GM19035 (cell line): ENCODE measurements at regions not wholly inside any gene's neighbourhood (a gene's known extent, or its start where the extent isn't known, plus 50 kb on each side); places are given as distances from the start of the nearest gene placed in this dataset.

Experiments used
- ATAC-seq: cut with Tn5 transposase; IDR thresholded peaks from one replicate; pipeline ENCODE4 v1.9.1; 2021; ENCODE audit not compliant: unreplicated experiment

DNA sequence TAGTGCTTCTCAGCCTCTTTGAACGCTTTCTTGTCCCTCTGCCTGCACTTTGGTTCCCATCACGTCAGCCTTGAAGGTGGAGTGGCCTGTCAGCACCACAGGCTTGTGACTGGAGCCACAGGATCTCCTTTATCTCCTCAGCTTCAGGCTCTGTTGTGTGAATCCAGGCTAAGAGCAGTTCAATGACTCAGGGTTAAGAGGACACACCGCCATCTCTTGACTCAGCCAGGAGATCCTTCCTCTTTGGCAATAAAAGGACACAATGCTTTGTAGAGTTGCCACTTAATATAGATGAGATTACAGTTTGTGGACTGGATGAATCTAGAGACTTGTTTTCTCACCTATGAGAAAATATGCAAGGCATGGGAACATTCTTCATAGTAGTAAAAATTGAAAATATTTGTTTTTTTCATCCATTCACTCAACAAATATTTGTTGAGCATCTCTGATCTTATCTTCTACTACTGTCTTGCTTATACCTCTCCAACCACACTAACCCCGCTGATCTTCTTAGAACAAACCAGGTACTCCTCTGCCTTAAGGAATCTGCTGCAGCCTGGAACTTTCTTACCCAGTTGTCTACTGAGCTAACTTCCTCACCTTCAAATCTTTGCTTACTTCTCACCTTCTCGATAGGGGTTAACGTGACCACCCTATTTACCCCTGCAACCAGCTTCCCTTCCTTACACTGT is 62.3 kb downstream of the UCHL1 start:
- ATAC-seq, result no peak

DNA sequence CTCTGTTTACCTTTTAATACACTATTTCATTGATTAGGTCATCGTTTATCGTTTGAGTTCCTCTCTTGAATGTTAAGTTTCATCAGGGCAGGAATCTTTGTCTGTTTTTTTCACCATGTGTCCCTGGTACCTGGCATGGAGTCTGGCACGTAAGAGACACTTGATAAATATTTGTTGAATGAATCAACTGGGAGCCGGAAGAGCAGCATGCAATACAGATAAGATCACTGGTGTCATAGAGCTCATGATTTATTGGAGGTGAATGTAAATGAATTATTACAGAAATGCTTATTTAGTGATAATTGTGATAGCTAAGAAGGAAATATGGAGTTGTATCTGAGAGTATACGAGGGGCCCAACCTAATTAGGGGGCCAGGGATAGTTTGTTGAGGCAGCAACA is 62.8 kb downstream of the UCHL1 start:
- no peak for ATAC-seq

DNA sequence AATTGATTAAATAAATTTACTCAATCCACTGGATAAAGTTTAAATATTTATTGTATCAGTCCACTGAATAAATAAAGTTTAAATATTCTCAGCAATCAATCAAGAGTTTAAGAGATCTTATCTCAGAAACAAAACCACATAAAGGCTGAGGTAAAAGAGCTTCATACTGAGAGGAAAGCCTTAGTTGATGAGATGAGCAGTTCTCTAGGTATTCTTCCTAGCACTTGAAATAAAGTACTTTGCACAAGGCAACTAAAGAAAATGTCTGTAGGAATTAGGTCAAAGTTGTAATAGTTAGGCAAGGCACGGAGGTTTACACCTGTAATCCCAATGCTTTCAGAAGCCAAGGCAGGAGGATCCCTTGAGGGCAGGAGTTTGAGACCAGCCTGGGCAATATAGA is 63.5 kb downstream of the UCHL1 start:
- ATAC-seq, result no peak

DNA sequence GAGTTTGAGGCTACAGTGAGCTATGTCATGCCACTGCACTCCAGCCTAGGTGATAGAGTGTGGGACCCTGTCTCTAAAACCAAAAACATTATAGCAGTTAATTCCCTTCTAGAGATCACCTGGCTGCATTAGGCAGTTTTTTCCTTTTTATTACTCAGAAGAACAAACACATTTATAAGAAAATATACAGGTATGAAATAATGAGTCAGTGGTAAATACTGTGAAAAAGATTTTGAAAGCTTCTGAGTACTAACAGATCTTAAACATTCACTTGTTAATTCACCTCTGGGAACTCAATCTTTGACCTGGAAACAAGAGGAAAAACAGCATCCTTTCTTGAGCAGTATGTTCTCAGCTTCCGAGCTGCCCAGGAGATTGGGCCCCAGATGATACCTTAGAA is 64.1 kb downstream of the UCHL1 start:
- ATAC-seq, result no peak

DNA sequence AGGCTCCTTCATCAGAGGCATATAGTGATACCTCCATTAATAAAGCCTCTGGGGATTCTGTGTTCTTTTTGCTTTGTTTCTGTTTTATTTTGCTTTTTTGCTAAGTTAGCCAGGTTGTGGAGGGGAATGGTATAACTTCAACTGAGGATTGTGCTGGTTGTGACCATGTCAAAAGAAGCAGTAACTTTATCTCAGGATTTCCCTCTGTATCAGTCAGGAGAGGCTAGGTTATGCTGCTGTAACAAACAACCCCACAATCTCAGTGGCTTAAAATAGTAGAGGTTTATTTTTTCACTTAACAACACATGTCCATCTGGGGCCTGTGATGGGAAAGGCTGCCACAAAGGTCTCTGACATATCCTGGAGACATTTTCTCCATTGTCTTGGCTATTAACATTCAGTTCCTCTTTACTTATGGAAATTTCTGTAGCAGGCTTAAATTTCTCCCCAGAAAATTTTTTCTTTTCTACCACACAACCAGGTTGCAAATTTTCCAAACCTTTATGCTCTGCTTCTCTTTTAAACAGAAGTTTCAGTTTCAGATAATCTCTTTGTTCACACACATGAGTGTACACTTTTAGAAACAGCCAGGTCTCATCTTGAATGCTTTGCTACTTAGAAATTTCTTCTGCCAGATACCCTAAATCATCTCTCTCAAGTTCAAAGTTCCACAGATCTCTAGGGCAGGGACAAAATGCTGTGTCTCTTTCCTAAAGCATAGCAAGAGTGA is 64.7 kb downstream of the UCHL1 start:
- ATAC-seq, result no peak

DNA sequence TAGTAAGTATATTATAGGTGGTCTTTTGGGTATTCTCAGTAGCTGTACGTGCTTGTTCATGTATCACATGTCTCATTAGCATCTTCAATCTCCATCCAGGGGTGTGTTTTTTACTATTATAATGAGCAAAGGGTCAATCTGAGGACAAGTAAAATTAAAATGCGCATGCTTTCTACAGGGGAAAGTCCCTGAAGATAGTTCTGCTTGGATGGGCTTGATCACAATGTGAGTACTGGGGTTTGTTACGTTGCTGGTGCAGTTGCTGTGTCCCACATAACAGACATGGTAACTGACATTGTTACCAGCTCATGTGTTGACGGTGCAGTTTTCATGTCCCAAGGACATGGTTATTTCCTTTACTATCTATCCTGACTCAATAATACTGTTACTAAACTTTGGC is 65.9 kb downstream of the UCHL1 start:
- ATAC-seq, result no peak

DNA sequence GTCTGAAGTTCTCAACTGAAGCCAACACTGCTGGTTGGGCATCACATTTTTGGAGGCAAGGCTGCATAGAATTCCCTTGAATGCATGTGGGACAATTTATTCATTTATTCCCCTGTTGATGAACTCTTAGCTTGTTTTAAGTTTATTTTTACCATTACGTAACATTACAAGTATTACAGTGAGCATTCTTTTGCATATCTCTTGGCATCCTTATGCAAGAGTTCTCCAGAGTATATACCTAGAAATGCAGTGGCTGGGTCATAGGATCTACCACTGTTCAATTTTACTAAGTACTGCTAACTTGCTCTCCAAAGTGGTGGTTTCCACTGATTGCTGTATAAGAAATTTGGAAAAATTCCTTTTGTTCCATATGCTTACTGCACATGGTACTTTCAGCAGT is 66.5 kb downstream of the UCHL1 start:
- ATAC-seq, result no peak

DNA sequence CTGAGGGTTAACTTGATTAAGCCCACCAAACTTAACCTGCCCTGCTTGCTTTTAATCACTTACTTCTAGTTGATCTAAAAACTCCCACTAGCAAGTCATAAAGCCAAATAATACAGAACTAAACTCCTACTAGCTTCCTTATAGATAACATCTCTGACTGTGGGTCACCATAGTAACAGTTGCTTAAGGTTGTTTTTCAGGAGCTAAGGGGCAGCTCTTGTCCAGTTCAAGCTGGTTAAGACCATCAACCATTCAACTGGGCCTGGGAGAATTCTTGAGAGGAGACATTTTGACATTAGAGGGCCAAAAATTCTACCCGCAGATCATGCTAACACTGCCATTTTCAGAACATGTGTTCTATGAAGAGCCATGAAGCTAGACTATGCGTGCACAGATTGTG is 67.0 kb downstream of the UCHL1 start:
- no peak for ATAC-seq

DNA sequence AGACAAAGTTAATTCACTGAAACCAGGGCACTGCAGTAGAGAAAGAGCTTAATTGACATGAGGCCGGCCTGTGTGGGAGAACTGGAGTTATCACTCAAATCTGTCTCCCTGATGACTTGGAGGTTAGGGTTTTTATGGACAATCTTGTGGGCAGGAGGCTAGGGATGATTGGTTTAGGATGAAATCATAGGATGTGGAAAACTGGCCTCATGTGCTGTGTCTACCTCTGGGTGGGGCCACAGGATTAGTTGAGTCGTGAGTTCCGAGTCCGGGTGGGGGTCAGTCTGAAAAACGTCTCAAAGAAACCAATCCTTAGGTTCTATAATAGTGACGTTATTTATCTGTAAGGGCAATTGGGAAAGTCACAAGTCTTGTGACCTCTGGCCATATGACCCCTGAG is 68.1 kb downstream of the UCHL1 start:
- ATAC-seq, result no peak

DNA sequence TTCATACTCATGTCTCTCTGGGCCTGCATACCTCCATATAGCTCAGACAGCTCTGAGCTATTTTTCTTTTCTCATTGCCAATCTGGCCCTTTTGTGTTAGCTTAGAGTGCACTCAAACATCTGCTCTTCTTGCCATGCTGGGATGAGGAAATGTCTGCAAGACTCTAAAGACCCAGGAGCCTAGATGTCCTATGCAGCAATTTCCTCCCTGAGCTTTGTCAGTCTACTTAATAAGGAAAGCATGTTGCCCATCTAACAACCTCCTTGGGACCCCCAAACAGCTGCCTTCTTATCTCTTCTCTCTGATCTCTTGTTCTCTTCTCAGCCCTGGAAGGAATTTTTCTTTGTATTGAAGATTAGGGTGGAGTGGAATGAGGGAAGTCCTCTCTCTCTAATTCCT is 69.2 kb downstream of the UCHL1 start:
- ATAC-seq, result no peak

DNA sequence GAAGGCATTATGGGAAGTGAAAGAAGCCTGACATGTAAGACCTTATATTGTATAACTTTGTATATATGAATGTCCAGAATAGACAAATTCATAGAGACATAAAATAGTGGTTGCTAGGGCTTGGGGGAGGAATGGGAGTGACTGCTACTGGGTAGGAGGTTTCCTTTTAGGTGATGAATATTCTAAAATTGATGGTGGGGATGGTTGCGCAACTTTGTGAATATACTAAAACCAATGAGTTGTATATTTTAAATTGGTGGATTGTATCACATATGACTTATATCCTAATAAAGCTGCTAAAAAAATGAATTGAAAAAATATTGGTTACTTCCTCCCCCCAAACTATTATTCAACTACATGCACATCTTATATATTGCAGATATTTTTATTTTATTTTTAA is 70.0 kb downstream of the UCHL1 start:
- no peak for ATAC-seq

DNA sequence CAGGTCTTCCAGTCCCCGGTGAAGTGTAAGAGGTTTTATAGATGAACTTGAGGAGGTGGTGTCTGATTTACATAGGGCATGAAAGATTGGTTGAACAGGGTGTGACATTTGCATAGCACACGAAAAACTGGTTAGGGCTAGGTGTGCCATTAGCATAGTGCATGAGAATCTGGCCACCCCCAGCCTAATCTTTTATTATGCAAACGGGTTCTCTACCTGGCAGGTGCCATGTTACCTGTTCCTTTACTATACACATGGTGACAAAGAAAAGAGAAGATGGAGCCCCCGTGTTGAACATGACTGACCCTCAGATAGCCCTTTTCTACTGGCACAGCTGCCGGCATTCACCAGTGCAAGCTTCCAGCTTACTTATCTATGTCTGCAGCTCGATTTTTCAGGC is 71.0 kb downstream of the UCHL1 start:
- no peak for ATAC-seq

DNA sequence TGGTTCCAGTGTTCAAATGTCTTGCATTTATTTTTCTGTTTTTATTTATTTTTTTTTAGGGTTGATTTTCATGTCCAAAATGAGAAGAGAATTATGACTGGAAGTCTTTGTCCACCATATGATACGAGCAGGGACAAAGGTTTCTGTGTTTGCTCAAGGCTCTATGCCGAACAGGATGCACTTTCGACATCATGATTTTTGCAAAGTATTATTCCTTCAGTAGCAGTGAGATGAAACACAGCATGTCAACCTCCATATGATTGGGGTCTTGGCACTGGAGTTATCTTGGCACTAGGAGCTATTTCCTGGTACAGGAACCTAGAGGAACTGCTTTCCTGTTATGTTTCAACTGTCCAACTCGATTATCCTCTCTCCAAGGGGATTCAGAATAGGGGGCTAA is 72.6 kb downstream of the UCHL1 start:
- no peak for ATAC-seq

DNA sequence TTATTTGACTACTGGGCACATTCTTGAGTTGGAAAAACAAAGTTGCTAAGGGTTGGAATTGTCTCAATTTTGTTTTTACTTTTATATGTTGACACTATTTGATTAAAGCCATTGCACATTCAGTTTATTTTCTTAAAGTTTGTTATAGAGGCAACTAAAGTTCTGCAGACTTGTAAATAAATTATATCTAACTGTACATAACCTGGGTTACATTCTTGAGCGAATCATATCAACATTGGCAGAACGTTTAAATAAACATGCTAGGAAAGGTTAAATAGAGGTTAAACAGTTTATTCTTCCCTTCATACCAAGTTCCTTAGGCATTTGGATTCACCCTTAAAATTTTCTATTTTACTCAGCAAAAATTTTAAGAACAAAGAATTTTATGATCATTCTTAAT is 74.5 kb downstream of the UCHL1 start:
- no peak for ATAC-seq

DNA sequence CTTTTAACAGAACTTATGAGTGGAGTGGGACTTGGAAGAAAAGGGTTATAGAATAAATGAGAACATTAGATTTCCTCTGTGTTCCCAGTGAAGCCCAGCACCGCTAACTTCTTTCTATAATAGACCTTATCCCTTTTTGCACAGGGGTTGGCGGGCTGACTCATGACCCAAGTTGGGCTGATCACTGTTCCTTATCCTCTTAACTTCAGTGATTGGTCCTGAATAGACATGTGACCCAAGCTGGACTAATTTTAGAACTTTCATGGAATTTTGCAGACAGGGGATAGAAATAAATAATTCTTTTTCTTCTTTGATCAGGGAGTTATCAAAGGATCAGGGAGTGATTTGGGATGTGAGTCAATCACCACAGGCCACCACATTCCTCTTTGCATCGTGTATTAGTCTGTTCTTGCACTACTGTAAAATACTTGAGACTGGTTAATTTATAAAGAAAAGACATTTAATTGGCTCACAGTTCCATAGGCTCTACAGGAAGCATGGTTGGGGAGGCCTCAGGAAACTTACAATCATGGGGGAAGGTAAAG is 75.9 kb downstream of the UCHL1 start:
- no peak for ATAC-seq

DNA sequence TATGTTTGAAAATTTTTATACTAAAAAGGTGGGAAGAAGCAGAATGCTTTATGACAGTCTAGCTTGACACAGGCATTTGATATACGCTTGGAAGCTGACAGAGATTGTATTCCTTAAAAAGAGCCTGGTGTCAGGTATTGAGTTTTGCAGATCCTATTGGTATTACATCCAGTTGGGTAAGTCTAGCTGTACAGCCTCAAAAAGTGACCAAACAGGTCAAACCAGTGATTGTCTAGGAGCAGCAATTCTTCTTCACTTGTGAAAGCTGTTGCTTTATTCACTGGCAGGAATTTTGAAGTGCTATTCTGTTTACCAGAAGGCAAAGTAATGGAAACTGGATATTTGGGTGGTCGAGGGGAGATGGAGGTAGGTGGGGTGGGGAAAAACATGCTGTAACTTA is 77.5 kb downstream of the UCHL1 start:
- no peak for ATAC-seq

DNA sequence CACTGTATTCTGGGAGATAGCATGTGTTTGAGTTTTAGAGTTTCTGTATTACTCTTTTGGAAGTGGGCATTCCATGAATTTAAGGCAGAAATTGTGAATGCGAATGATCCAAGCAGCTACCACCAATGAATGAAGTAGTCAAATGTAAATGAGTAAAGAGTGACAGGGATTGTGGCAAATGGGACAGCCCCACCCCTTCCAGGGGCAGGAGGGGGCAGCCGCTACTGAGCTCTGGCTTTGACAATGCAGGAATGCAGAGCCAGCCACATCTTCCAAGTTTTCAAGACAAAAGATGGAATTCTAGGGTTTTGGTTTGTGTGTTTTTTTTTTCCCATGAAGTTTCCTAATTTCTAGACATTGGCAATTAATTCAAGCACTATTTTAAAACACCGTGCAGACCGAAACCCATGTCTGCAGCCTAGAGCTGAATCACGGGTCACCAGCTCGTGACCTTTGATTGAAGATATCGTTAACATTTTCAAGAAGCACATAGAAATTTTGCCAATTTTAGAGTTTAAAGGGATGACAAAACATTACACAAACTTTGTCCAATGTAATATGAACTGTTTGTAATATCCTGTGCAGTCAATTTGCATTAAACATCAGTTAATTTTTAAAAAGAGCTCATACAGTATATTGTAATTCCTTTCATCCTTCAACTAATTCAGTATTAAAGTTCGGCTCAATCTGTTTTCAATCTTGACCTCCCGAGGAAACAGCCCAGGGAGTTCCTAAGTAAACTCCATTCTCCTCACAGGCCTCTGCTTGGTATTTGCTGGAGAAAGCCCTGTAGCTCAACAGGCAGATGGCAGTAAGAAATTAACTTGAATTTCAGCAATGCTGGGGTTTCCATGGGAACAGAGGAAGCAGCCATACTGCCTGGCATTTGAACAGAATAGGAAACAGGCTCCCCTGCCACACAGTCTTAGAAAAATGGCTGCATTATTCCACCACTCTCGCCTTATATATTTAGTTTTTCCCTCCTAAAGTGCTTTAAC is 83.4 kb downstream of the UCHL1 start:
- no peak for ATAC-seq

DNA sequence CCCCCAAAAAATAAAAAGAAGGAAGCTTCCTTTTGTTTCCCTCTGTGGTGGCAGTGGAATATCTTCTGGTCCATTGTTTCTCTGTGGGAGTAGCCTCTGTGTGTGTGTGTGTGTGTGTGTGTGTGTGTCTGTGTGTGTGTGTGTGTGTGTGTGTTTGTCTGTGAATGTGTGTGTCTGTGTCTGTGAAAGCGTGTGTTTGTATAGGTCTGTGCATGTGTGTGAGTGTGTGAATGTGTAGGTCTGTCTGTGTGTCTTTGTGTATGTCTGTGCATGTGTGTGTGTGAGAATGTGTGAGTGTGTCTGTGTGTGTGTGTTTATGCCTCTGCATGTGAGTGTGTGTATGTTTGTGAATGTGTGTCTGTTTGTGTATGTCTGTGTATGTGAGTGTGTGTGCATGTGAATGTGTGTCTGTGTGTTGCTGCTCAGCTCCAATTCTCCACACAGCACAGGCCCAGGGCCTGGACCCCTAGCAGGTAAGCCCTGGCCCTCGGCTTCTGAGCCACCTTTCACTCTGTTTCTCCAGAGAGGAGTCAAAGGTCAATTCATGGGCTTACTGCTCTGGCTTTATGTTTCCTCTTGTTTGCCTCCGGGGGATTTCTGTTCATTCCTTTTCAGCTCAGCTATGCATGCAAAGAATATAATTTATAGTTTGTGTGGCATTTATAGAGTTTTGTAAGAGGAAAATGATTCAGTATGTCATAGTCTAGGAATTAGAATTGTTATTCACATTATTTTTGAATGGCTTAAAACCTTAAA is 89.8 kb downstream of the UCHL1 start:
- no peak for ATAC-seq

DNA sequence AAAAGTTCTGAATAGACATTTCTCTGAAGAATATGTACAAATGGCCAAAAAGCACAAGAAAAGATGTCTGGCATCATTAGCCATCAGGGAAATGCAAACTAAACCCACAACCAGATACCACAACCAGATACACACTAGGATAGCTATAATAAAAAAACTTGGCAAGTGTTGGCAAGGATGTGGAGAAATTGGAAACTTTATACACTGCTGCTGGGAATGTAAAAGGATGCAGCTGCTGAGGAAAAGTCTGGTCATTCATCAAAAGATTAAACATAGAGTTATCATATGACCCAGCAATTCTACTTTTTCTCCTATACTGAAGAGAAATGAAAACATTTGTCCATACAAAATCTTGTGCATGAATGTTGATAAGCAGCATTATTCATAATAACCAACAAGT is 92.3 kb downstream of the UCHL1 start:
- no peak for ATAC-seq

DNA sequence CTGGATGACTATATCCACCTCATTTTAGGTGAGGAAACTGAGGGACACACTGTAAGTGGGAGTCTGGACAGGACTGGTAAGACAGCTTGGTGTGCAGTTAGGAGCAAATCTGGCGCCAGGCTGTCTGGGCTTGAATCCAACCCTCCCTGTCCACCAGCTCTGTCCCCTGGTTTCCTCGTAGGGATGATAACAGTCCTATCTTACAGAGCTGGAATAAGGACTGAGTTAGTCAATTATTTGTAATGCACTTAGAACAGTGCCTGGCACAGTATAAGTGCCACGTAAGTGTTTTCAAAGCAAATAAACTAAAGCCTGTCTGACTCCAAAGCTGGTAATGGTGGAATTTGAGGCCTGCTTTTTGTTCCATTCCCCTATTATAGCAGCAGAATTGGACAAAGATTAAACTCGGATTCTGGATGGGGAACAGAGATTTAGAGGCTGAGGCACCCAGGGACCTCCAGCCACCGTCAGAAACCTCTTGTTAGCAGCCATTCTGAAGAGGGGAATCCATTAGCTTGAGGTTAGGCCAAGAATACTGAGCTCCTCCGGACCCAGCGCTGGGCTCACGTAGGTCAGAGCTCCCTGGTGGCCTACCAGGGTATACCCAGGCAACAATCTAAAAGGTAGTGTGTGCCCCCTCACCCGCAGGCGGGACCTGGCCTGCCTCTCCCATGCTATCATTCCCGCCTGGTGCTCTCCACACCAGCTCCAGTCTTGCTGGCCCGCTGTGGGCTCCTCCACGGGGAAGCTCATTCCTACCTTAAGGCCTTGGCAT is 102.1 kb downstream of the UCHL1 start:
- ATAC-seq, result no peak
